Nephron (organoid): ENCODE measurements at regions not wholly inside any gene's neighbourhood (a gene's known extent, or its start where the extent isn't known, plus 50 kb on each side); places are given as distances from the start of the nearest gene placed in this dataset.
"Not testable (repeated sequence)": the region's sequence is repeated elsewhere in the genome, so short reads cannot be mapped to it uniquely, and the experiment has no call there.

Experiments used
- H3K27ac Mint-ChIP-seq, 3 experiments: 2 replicates each; pipeline ENCODE4 v1.8.0; 2020; ENCODE audit warnings: mixed read lengths in 3 of 3, mild to moderate bottlenecking in 2 of 3, moderate library complexity in 1 of 3
- H3K27me3 Mint-ChIP-seq: 2 replicates; pipeline ENCODE4 v1.8.0; 2021; ENCODE audit warnings: low read depth, mild to moderate bottlenecking, moderate library complexity, mixed read lengths
- H3K36me3 Mint-ChIP-seq: 2 replicates; pipeline ENCODE4 v1.8.0; 2020; ENCODE audit warnings: low read depth, mixed read lengths
- H3K4me1 Mint-ChIP-seq: 2 replicates; pipeline ENCODE4 v1.8.0; 2020; ENCODE audit warnings: mixed read lengths
- H3K4me3 Mint-ChIP-seq, 3 experiments: 2 replicates each; pipeline ENCODE4 v1.8.0; 2020; ENCODE audit warnings: mild to moderate bottlenecking in 3 of 3, mixed read lengths in 3 of 3, moderate library complexity in 2 of 3
- H3K9me3 Mint-ChIP-seq: 2 replicates; pipeline ENCODE4 v1.8.0; 2020; ENCODE audit warnings: mixed read lengths
- TF ChIP-seq, protein P1 (sequence below), 3 experiments: fragments of 200-600 bp; sonication (generic); IDR thresholded peaks; one replicate each; pipeline ENCODE4 v1.5.0; 2021; ENCODE audit warnings: antibody characterized with exemption in 3 of 3; ENCODE audit not compliant: unreplicated experiment in 3 of 3

DNA sequence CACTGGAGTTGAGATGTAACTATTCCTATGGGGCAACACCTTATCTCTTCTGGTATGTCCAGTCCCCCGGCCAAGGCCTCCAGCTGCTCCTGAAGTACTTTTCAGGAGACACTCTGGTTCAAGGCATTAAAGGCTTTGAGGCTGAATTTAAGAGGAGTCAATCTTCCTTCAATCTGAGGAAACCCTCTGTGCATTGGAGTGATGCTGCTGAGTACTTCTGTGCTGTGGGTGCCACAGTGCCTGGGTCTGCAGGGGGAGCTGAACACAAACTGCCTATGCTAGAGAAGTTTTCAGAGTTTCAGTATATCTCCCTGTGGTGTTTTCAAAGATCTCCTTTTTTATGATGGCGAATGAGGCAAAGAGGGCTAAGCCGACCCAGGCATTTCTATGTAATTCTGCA, 179.2 kb upstream of the OR4E1 start:
- Mint-ChIP-seq H3K4me3 (no peak overlapping the region), H3K9me3 (no peaks in the 10 kb centered on the region), H3K36me3 (no peaks in the 10 kb centered on the region), H3K4me1 (no peaks in the 10 kb centered on the region), H3K27ac (no peak overlapping the region), H3K27me3 (no peaks in the 10 kb centered on the region)
- TF ChIP-seq, protein P1, sequence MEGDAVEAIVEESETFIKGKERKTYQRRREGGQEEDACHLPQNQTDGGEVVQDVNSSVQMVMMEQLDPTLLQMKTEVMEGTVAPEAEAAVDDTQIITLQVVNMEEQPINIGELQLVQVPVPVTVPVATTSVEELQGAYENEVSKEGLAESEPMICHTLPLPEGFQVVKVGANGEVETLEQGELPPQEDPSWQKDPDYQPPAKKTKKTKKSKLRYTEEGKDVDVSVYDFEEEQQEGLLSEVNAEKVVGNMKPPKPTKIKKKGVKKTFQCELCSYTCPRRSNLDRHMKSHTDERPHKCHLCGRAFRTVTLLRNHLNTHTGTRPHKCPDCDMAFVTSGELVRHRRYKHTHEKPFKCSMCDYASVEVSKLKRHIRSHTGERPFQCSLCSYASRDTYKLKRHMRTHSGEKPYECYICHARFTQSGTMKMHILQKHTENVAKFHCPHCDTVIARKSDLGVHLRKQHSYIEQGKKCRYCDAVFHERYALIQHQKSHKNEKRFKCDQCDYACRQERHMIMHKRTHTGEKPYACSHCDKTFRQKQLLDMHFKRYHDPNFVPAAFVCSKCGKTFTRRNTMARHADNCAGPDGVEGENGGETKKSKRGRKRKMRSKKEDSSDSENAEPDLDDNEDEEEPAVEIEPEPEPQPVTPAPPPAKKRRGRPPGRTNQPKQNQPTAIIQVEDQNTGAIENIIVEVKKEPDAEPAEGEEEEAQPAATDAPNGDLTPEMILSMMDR (IDR thresholded peaks at IDR 0.05; ENCODE audit: unreplicated experiment in 3 of 3): no peak

DNA sequence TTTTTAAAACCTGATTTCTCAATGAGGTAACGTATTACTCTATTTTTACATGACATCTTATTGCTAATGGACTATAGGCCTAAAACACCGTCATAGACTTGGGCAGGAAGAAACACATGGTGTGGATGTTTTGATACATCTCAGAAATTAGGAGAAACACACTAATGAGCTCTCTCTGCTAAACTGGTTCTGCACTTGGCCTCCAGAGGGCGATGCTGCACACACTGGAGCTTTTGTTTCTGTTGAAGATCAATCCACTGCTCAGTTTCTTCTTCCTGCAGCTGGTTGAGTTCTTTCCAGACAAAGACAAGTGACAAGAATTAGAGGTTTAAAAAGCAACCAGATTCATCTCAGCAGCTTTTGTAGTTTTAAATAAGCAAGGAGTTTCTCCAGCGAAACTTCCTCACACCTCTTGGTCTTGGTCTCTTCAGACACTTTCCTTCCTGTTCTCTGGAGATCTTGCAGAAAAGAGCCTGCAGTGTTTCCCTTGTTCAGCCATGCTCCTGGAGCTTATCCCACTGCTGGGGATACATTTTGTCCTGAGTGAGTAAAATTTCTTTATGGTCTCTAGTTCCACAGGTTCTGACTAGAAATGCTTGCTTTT, 178.5 kb upstream of the OR4E1 start:
- TF ChIP-seq, protein P1 (IDR thresholded peaks at IDR 0.05; ENCODE audit: unreplicated experiment in 3 of 3): peak; percentile 55 to 64 (median 63)
- H3K27ac Mint-ChIP-seq: no peak overlapping the region
- H3K9me3 Mint-ChIP-seq: no peaks in the 10 kb centered on the region
- no peaks in the 10 kb centered on the region for H3K36me3 Mint-ChIP-seq
- no peaks in the 10 kb centered on the region for H3K27me3 Mint-ChIP-seq
- no peaks in the 10 kb centered on the region for H3K4me1 Mint-ChIP-seq
- H3K4me3 Mint-ChIP-seq: no peak overlapping the region

GRCh38 chr14:21846902-21847301, 173.3 kb upstream of the OR4E1 start:
- peak overlapping the region in 1 of 3 experiments; percentile 41 for H3K4me3 Mint-ChIP-seq
- H3K9me3 Mint-ChIP-seq, H3K27ac Mint-ChIP-seq, H3K4me1 Mint-ChIP-seq, H3K27me3 Mint-ChIP-seq, H3K36me3 Mint-ChIP-seq: not testable (repeated sequence)

DNA sequence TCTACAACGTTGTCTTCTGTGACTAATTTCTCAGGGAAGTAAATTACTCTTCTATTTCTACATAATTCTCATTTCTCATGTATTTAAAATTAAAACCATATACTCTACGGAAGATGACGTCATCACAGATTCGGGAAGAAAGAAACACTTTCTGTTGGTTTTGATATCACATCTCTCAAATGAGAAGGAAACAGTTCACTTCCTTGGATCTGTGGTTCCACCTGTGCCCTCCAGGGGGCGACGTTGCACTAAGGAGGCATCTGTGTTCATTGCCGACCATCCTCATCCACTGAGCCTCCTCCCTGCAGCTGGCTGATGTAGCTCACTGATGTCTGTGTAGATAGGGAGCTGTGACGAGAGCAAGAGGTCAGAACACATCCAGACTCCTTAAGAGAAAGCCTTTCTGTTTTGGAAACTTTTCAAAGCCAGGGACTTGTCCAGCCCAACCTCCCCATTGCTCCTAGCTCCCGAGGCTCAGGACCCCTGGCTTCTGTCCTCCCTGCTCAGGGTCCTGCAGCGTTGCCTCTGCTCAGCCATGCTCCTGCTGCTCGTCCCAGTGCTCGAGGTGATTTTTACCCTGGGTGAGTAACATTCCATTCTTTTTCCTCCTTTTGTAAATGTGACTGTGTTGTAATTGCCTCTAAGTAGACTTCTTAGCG, 172.7 kb upstream of the OR4E1 start:
- H3K27ac Mint-ChIP-seq: no peak overlapping the region
- H3K27me3 Mint-ChIP-seq: peaks cover 6% of the 10 kb centered on the region
- no peaks in the 10 kb centered on the region for H3K4me1 Mint-ChIP-seq
- H3K36me3 Mint-ChIP-seq: no peaks in the 10 kb centered on the region
- H3K4me3 Mint-ChIP-seq: no peak overlapping the region
- TF ChIP-seq, protein P1 (IDR thresholded peaks at IDR 0.05; ENCODE audit: unreplicated experiment in 3 of 3): peak; percentile 36 to 53 (median 46)
- no peaks in the 10 kb centered on the region for H3K9me3 Mint-ChIP-seq

- H3K27ac Mint-ChIP-seq: no peak overlapping the region
- peaks cover 5% of the 10 kb centered on the region for H3K27me3 Mint-ChIP-seq
- no peaks in the 10 kb centered on the region for H3K4me1 Mint-ChIP-seq
- H3K9me3 Mint-ChIP-seq: no peaks in the 10 kb centered on the region
- TF ChIP-seq, protein P1 (IDR thresholded peaks at IDR 0.05; ENCODE audit: unreplicated experiment in 3 of 3): no peak
- no peak overlapping the region for H3K4me3 Mint-ChIP-seq
- no peaks in the 10 kb centered on the region for H3K36me3 Mint-ChIP-seq
These were observed 167.1 kb upstream of the OR4E1 start for GRCh38 chr14:21840765-21841164.

DNA sequence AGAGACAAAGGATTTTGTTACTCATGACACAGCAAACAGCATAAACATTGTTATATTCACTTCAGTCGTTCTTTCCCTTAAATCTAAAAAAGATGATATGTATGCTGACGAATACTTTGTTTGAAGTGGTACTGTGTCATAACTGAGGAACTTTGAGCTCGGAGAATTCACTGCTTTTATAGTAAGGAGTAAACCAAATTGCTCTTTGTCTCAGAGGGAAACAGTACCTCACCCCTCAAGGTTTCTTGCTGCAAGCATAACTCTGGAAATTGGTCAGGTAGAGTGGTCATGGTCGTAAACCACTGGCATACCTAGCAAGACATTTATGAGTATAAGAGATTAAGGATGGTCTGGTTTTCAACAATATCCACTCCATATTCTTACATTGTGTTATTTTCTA, 160.2 kb upstream of the OR4E1 start:
- no peaks in the 10 kb centered on the region for H3K9me3 Mint-ChIP-seq
- no peak overlapping the region for H3K4me3 Mint-ChIP-seq
- peaks cover 11% of the 10 kb centered on the region for H3K27me3 Mint-ChIP-seq
- TF ChIP-seq, protein P1 (IDR thresholded peaks at IDR 0.05; ENCODE audit: unreplicated experiment in 3 of 3): no peak
- no peak overlapping the region for H3K27ac Mint-ChIP-seq
- H3K36me3 Mint-ChIP-seq: no peaks in the 10 kb centered on the region
- no peaks in the 10 kb centered on the region for H3K4me1 Mint-ChIP-seq
